ENCODE measurements at regions not wholly inside any gene's neighbourhood (a gene's known extent, or its start where the extent isn't known, plus 50 kb on each side); places are given as distances from the start of the nearest gene placed in this dataset.
"Not testable (repeated sequence)": the region's sequence is repeated elsewhere in the genome, so short reads cannot be mapped to it uniquely, and the experiment has no call there.

DNA sequence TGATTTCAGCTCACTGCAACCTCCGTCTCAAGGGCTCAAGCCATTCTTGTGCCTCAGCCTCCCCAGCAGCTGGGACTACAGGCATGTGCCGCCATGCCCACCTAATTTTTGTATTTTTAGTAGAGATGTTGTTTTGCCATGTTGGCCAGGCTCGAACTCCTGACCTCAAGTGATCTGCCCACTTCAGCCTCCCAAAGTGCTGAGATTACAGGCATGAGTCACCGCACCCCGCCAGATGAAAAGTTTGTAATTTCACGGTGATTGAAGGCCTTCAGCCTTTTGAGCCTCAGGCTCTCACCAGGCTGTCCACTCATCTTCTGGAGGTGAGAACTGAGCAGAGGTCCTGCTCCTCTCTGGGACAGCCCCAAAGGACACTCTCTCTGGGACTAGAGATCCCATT lies 103.2 kb downstream of the HIF1AN start:
- peaks cover 5 to 88% (median 36%) of the 10 kb centered on the region in 5 experiments for H3K27me3 ChIP-seq (replicated peaks in 2 of 5; ENCODE audit: control insufficient read depth in 4 of 5, insufficient read depth in 5 of 5, low read length in 4 of 5)
- H3K9me3 ChIP-seq (ENCODE audit: control extremely low read depth in 1 of 5, control insufficient read depth in 4 of 5, insufficient read depth in 2 of 5, low read depth in 1 of 5, low read length in 4 of 5); H3K4me3 ChIP-seq (ENCODE audit: control insufficient read depth in 1 of 7, extremely low read depth in 1 of 7, insufficient read depth in 4 of 7, low read depth in 2 of 7, low read length in 6 of 7); H3K36me3 ChIP-seq (ENCODE audit: control insufficient read depth in 4 of 4, insufficient read depth in 4 of 4, low read length in 3 of 4); H3K4me1 ChIP-seq (ENCODE audit: control extremely low read depth in 1 of 4, control insufficient read depth in 4 of 4, insufficient read depth in 4 of 4, low read length in 3 of 4); H3K27ac ChIP-seq (ENCODE audit: insufficient read depth in 1 of 2, low read depth in 1 of 2, low read length in 2 of 2, poor library complexity in 1 of 2, severe bottlenecking in 2 of 2); DNase-seq; POLR2A ChIA-PET: not testable (repeated sequence)
- WGBS (ENCODE audit: insufficient coverage): 93% methylated on average over 3 of the region's 6 CpGs
- CTCF ChIA-PET: interaction anchor here (1.4 to 2.2 kb wide), 2 partner anchors 19 to 186 kb away, joined by 3 to 5 read pairs; no protein-coding TSS in a partner anchor

GRCh38 chr10:100642295-100642994 lies 102.9 kb upstream of the PAX2 start:
- Histone ChIP-seq H3K27me3 (replicated peaks in 2 of 5; ENCODE audit: control insufficient read depth in 4 of 5, insufficient read depth in 5 of 5, low read length in 4 of 5) (peaks cover 7 to 97% (median 61%) of the 10 kb centered on the region in 5 experiments), H3K4me3 (ENCODE audit: control insufficient read depth in 1 of 7, extremely low read depth in 1 of 7, insufficient read depth in 4 of 7, low read depth in 2 of 7, low read length in 6 of 7) (no peak overlapping the region), H3K9me3 (ENCODE audit: control extremely low read depth in 1 of 5, control insufficient read depth in 4 of 5, insufficient read depth in 2 of 5, low read depth in 1 of 5, low read length in 4 of 5) (peaks cover 0 to 3% (median 0%) of the 10 kb centered on the region in 5 experiments), H3K4me1 (ENCODE audit: control extremely low read depth in 1 of 4, control insufficient read depth in 4 of 4, insufficient read depth in 4 of 4, low read length in 3 of 4) (no peaks in the 10 kb centered on the region), H3K27ac (ENCODE audit: insufficient read depth in 1 of 2, low read depth in 1 of 2, low read length in 2 of 2, poor library complexity in 1 of 2, severe bottlenecking in 2 of 2) (no peak overlapping the region), H3K36me3 (ENCODE audit: control insufficient read depth in 4 of 4, insufficient read depth in 4 of 4, low read length in 3 of 4) (no peaks in the 10 kb centered on the region)
- ChIA-PET POLR2A (interaction anchor here (0.6 kb wide), 1 partner anchor 225 kb away, joined by 4 read pairs; no protein-coding TSS in a partner anchor), CTCF (interaction anchor here (0.9 kb wide), 1 partner anchor 101 kb away, joined by 3 read pairs; no protein-coding TSS in a partner anchor)
- 12% methylated on average over 9 of the region's 9 CpGs for WGBS (ENCODE audit: insufficient coverage)
- DNase-seq: no peak

- H3K4me1 ChIP-seq (ENCODE audit: control extremely low read depth in 1 of 4, control insufficient read depth in 4 of 4, insufficient read depth in 4 of 4, low read length in 3 of 4): no peaks in the 10 kb centered on the region
- H3K27ac ChIP-seq (ENCODE audit: insufficient read depth in 1 of 2, low read depth in 1 of 2, low read length in 2 of 2, poor library complexity in 1 of 2, severe bottlenecking in 2 of 2): no peak overlapping the region
- ChIA-PET POLR2A (interaction anchor here (0.5 kb wide), 1 partner anchor 68 kb away, joined by 3 read pairs; no protein-coding TSS in a partner anchor), CTCF (interaction anchor here (1.0 kb wide), 1 partner anchor 96 kb away, joined by 3 read pairs; no protein-coding TSS in a partner anchor)
- no peaks in the 10 kb centered on the region for H3K36me3 ChIP-seq (ENCODE audit: control insufficient read depth in 4 of 4, insufficient read depth in 4 of 4, low read length in 3 of 4)
- WGBS (ENCODE audit: insufficient coverage): 50% methylated on average over 5 of the region's 5 CpGs
- DNase-seq: no peak
- no peak overlapping the region for H3K4me3 ChIP-seq (ENCODE audit: control insufficient read depth in 1 of 7, extremely low read depth in 1 of 7, insufficient read depth in 4 of 7, low read depth in 2 of 7, low read length in 6 of 7)
- H3K9me3 ChIP-seq (ENCODE audit: control extremely low read depth in 1 of 5, control insufficient read depth in 4 of 5, insufficient read depth in 2 of 5, low read depth in 1 of 5, low read length in 4 of 5): peaks cover 0 to 3% (median 0%) of the 10 kb centered on the region in 5 experiments
- peaks cover 7 to 95% (median 60%) of the 10 kb centered on the region in 5 experiments for H3K27me3 ChIP-seq (replicated peaks in 2 of 5; ENCODE audit: control insufficient read depth in 4 of 5, insufficient read depth in 5 of 5, low read length in 4 of 5)
These were observed 100.3 kb upstream of the PAX2 start for GRCh38 chr10:100645091-100645490.

DNA sequence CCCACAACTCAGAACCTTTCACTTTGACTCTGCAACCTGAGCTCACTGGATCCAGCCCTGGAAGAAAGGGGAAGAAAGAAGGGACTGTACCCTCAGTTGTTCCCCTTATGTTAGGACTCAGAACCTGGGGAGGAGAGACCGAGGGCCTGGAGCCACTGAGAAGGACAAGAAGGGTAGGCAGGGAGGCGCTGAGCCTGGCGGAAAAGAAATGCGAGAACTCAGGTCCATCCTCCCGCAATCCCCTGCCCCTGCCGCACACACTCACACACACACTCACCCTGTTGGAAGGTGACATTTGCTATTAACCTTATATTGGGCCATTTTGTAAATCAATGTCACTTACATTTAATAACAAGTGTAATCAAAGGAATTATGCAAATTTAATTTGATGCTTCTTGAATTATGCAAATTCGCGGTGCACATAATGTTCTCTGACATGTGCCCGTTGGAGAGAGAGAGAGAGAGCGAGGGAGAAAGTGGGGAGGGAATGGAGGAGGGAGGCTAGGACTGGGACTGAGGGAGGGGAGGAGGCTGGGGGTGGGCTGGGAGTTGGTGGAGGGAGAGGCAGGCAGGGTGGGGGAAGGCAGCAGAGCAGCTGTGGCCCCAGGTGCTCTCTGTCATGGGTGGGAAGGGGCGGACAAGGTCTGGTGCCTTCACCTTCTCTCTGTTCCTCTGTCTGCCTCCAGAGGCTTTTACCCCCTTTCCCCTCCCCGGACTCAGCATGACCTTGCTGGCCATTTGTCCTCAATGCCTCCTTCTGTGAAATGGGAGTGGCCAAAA lies 99.6 kb upstream of the PAX2 start:
- DNase-seq: no peak
- Histone ChIP-seq H3K27ac (ENCODE audit: insufficient read depth in 1 of 2, low read depth in 1 of 2, low read length in 2 of 2, poor library complexity in 1 of 2, severe bottlenecking in 2 of 2) (no peak overlapping the region), H3K27me3 (replicated peaks in 2 of 5; ENCODE audit: control insufficient read depth in 4 of 5, insufficient read depth in 5 of 5, low read length in 4 of 5) (peaks cover 7 to 95% (median 58%) of the 10 kb centered on the region in 5 experiments), H3K4me1 (ENCODE audit: control extremely low read depth in 1 of 4, control insufficient read depth in 4 of 4, insufficient read depth in 4 of 4, low read length in 3 of 4) (no peaks in the 10 kb centered on the region), H3K36me3 (ENCODE audit: control insufficient read depth in 4 of 4, insufficient read depth in 4 of 4, low read length in 3 of 4) (no peaks in the 10 kb centered on the region), H3K9me3 (ENCODE audit: control extremely low read depth in 1 of 5, control insufficient read depth in 4 of 5, insufficient read depth in 2 of 5, low read depth in 1 of 5, low read length in 4 of 5) (peaks cover 0 to 3% (median 0%) of the 10 kb centered on the region in 5 experiments), H3K4me3 (ENCODE audit: control insufficient read depth in 1 of 7, extremely low read depth in 1 of 7, insufficient read depth in 4 of 7, low read depth in 2 of 7, low read length in 6 of 7) (no peak overlapping the region)
- ChIA-PET CTCF (interaction anchor here (1.0 kb wide), 1 partner anchor 96 kb away, joined by 3 read pairs; no protein-coding TSS in a partner anchor), POLR2A (no interaction called here)
- 50% methylated on average over 6 of the region's 12 CpGs for WGBS (ENCODE audit: insufficient coverage)

DNA sequence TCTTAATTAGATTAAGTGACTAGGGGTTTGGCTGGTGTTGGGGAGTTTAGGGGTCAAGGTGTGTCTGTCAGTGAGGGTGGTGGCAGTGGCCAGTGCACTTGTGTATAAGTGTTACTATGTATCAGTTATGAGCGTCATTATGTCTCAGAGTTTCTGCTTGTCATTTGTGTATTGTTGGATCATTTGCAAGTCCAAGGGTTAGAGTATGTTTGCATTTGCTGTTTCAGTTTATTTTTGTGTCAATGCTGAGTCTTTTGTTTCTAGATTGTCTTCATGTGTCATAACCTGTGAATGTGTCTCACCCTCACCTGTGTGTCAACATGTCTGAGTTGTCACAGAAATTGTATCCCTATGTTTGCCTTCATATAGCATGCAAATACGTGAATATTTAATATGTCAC lies 97.5 kb upstream of the PAX2 start:
- POLR2A ChIA-PET: no interaction called here
- DNase-seq: no peak
- Histone ChIP-seq H3K27ac (ENCODE audit: insufficient read depth in 1 of 2, low read depth in 1 of 2, low read length in 2 of 2, poor library complexity in 1 of 2, severe bottlenecking in 2 of 2) (no peak overlapping the region), H3K27me3 (replicated peaks in 2 of 5; ENCODE audit: control insufficient read depth in 4 of 5, insufficient read depth in 5 of 5, low read length in 4 of 5) (peaks cover 5 to 85% (median 45%) of the 10 kb centered on the region in 5 experiments), H3K36me3 (ENCODE audit: control insufficient read depth in 4 of 4, insufficient read depth in 4 of 4, low read length in 3 of 4) (no peaks in the 10 kb centered on the region), H3K9me3 (ENCODE audit: control extremely low read depth in 1 of 5, control insufficient read depth in 4 of 5, insufficient read depth in 2 of 5, low read depth in 1 of 5, low read length in 4 of 5) (peaks cover 0 to 2% (median 0%) of the 10 kb centered on the region in 5 experiments), H3K4me1 (ENCODE audit: control extremely low read depth in 1 of 4, control insufficient read depth in 4 of 4, insufficient read depth in 4 of 4, low read length in 3 of 4) (peaks cover 0 to 2% (median under 1%) of the 10 kb centered on the region in 4 experiments), H3K4me3 (ENCODE audit: control insufficient read depth in 1 of 7, extremely low read depth in 1 of 7, insufficient read depth in 4 of 7, low read depth in 2 of 7, low read length in 6 of 7) (no peak overlapping the region)
- CTCF ChIA-PET: no interaction called here
- 100% methylated on average over 2 of the region's 2 CpGs for WGBS (ENCODE audit: insufficient coverage)

DNA sequence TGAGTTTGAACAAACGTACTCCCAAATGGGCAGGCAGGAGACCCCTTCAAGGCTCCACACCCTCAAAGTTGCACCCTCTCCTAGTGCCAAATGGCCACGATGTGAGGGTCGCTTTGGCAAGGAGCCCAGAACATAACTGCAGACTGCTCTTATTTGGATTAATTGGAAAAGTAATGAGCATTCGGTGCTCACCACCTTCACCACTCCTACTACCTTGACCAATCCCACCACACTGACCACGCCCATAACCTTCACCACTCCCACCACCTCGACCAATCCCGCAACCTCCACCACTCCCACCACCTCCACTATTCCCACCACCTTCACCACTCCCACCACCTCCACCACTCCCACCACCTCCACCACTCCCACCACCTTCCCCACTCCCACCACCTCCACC lies 94.7 kb upstream of the PAX2 start:
- Histone ChIP-seq H3K27ac (ENCODE audit: insufficient read depth in 1 of 2, low read depth in 1 of 2, low read length in 2 of 2, poor library complexity in 1 of 2, severe bottlenecking in 2 of 2) (no peak overlapping the region), H3K27me3 (replicated peaks in 2 of 5; ENCODE audit: control insufficient read depth in 4 of 5, insufficient read depth in 5 of 5, low read length in 4 of 5) (peaks cover 5 to 85% (median 32%) of the 10 kb centered on the region in 5 experiments), H3K4me1 (ENCODE audit: control extremely low read depth in 1 of 4, control insufficient read depth in 4 of 4, insufficient read depth in 4 of 4, low read length in 3 of 4) (peaks cover 0 to 28% (median 16%) of the 10 kb centered on the region in 4 experiments), H3K4me3 (ENCODE audit: control insufficient read depth in 1 of 7, extremely low read depth in 1 of 7, insufficient read depth in 4 of 7, low read depth in 2 of 7, low read length in 6 of 7) (no peak overlapping the region), H3K36me3 (ENCODE audit: control insufficient read depth in 4 of 4, insufficient read depth in 4 of 4, low read length in 3 of 4) (no peaks in the 10 kb centered on the region), H3K9me3 (ENCODE audit: control extremely low read depth in 1 of 5, control insufficient read depth in 4 of 5, insufficient read depth in 2 of 5, low read depth in 1 of 5, low read length in 4 of 5) (peaks cover 0 to 2% (median 0%) of the 10 kb centered on the region in 5 experiments)
- 98% methylated on average over 5 of the region's 7 CpGs for WGBS (ENCODE audit: insufficient coverage)
- ChIA-PET CTCF (no interaction called here), POLR2A (interaction anchor here (0.6 kb wide), 1 partner anchor 174 kb away, joined by 7 read pairs; no protein-coding TSS in a partner anchor)
- no peak for DNase-seq

Data from common myeloid progenitor, CD34-positive (primary cell).